ENCODE measurements at regions not wholly inside any gene's neighbourhood (a gene's known extent, or its start where the extent isn't known, plus 50 kb on each side); places are given as distances from the start of the nearest gene placed in this dataset.

DNA sequence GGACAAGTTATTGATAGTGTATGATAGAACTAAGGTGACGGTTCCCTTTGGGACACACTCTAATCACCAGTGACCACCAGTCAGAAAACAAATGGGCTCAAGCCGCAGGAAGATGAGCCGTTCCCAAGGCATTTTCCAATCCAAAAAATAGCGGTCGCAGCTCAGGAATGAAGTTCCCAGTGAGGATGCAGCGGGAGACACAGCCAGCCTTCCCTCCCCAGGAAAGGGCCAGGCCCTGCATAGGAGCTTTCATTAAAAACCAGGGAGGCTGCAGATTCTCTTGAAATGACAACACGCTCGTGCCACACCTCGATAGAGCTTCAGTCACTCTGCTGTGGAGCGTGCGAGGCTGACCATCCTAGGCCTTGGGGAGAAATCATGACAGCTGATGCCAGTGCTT, 65.8 kb upstream of the WNT7B start:
- H3K9ac ChIP-seq (ENCODE audit: control insufficient read depth, extremely low read depth, insufficient read depth, low read length), result peak overlapping the region; percentile 93

DNA sequence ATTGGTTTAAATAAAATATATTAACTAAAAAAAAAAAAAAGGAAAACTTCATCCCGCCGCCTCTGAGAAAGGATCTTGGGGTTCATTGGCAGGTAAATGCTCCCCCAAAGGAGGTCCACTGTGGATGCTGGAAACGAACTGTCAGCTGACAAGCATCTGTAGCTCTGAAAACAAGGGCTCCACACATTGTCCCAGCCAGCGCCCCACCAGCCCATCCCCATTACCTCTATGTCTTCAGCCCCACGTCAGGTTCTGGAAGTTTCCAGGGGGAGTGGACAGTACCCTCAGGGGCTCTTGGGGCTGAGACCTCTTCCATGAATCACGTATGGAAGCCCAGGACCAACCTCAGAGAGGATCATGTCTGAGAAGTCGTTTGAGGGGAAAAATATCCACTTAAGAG, 66.4 kb upstream of the WNT7B start:
- peaks cover 92% of the 10 kb centered on the region for H3K4me1 ChIP-seq (ENCODE audit: control insufficient read depth, extremely low read depth, insufficient read depth, low read length)
- TF ChIP-seq EZH2 (IDR thresholded peaks at IDR 0.05; ENCODE audit: low read length), result no peak
- TF ChIP-seq, protein P1, sequence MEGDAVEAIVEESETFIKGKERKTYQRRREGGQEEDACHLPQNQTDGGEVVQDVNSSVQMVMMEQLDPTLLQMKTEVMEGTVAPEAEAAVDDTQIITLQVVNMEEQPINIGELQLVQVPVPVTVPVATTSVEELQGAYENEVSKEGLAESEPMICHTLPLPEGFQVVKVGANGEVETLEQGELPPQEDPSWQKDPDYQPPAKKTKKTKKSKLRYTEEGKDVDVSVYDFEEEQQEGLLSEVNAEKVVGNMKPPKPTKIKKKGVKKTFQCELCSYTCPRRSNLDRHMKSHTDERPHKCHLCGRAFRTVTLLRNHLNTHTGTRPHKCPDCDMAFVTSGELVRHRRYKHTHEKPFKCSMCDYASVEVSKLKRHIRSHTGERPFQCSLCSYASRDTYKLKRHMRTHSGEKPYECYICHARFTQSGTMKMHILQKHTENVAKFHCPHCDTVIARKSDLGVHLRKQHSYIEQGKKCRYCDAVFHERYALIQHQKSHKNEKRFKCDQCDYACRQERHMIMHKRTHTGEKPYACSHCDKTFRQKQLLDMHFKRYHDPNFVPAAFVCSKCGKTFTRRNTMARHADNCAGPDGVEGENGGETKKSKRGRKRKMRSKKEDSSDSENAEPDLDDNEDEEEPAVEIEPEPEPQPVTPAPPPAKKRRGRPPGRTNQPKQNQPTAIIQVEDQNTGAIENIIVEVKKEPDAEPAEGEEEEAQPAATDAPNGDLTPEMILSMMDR (optimal IDR thresholded peaks at IDR 0.05 in 1 of 3, IDR thresholded peaks at IDR 0.05 in 1 of 3, conservative IDR thresholded peaks at IDR 0.05 in 1 of 3; ENCODE audit: extremely low read depth in 1 of 3, insufficient read depth in 2 of 3, low read length in 3 of 3), result no peak
- no peaks in the 10 kb centered on the region for H3K27me3 ChIP-seq (ENCODE audit: control insufficient read depth, extremely low read depth, insufficient read depth, low read length)
- H3K36me3 ChIP-seq (ENCODE audit: control insufficient read depth in 2 of 2, extremely low read depth in 1 of 2, insufficient read depth in 2 of 2, low read length in 2 of 2), result no peaks in the 10 kb centered on the region
- peak overlapping the region; percentile 93 for H3K9ac ChIP-seq (ENCODE audit: control insufficient read depth, extremely low read depth, insufficient read depth, low read length)
- peak overlapping the region; percentile 49 for H2AFZ ChIP-seq (ENCODE audit: control insufficient read depth, low read length)
- H3K9me1 ChIP-seq (ENCODE audit: control insufficient read depth, extremely low read depth, insufficient read depth, low read length), result no peaks in the 10 kb centered on the region
- dilution Hi-C loops (cut with MboI; ENCODE audit: extremely low pct_ligation_motif_present, low sequenced_read_pairs), result no loop called here
- peaks cover 47% of the 10 kb centered on the region for H3K79me2 ChIP-seq (ENCODE audit: control insufficient read depth, insufficient read depth, low read length)
- DNase-seq (ENCODE audit: low read depth, low spot score) (no peak), FAIRE-seq (no peak)
- peak overlapping the region; percentile 44 to 73 (median 69) for H3K4me3 ChIP-seq (ENCODE audit: control insufficient read depth in 2 of 3, extremely low read depth in 1 of 3, insufficient read depth in 2 of 3, low read depth in 1 of 3, low read length in 3 of 3)
- H3K27ac ChIP-seq (ENCODE audit: control insufficient read depth, insufficient read depth, low read length), result peak overlapping the region; percentile 93
- H3K4me2 ChIP-seq (ENCODE audit: control insufficient read depth, extremely low read depth, insufficient read depth, low read depth, low read length), result peak overlapping the region; percentile 99
- no peaks in the 10 kb centered on the region for H3K9me3 ChIP-seq (ENCODE audit: control insufficient read depth, low read depth, low read length)
- H4K20me1 ChIP-seq (ENCODE audit: control insufficient read depth, extremely low read depth, insufficient read depth, low read length), result no peaks in the 10 kb centered on the region

More for the DNA sequence above, 65.8 kb upstream of the WNT7B start:
- Histone ChIP-seq H3K4me3 (ENCODE audit: control insufficient read depth in 2 of 3, extremely low read depth in 1 of 3, insufficient read depth in 2 of 3, low read depth in 1 of 3, low read length in 3 of 3) (peak overlapping the region; percentile 34 to 64 (median 50)), H3K4me1 (ENCODE audit: control insufficient read depth, extremely low read depth, insufficient read depth, low read length) (peaks cover 92% of the 10 kb centered on the region), H3K27me3 (ENCODE audit: control insufficient read depth, extremely low read depth, insufficient read depth, low read length) (no peaks in the 10 kb centered on the region), H2AFZ (ENCODE audit: control insufficient read depth, low read length) (peak overlapping the region; percentile 76), H3K9me1 (ENCODE audit: control insufficient read depth, extremely low read depth, insufficient read depth, low read length) (no peaks in the 10 kb centered on the region), H3K36me3 (ENCODE audit: control insufficient read depth in 2 of 2, extremely low read depth in 1 of 2, insufficient read depth in 2 of 2, low read length in 2 of 2) (no peaks in the 10 kb centered on the region), H3K4me2 (ENCODE audit: control insufficient read depth, extremely low read depth, insufficient read depth, low read depth, low read length) (peak overlapping the region; percentile 99), H3K79me2 (ENCODE audit: control insufficient read depth, insufficient read depth, low read length) (peaks cover 50% of the 10 kb centered on the region), H4K20me1 (ENCODE audit: control insufficient read depth, extremely low read depth, insufficient read depth, low read length) (no peaks in the 10 kb centered on the region), H3K9me3 (ENCODE audit: control insufficient read depth, low read depth, low read length) (no peaks in the 10 kb centered on the region), H3K27ac (ENCODE audit: control insufficient read depth, insufficient read depth, low read length) (peak overlapping the region; percentile 93)
- TF ChIP-seq, protein P1 (optimal IDR thresholded peaks at IDR 0.05 in 1 of 3, IDR thresholded peaks at IDR 0.05 in 1 of 3, conservative IDR thresholded peaks at IDR 0.05 in 1 of 3; ENCODE audit: extremely low read depth in 1 of 3, insufficient read depth in 2 of 3, low read length in 3 of 3), result no peak
- no peak for TF ChIP-seq EZH2 (IDR thresholded peaks at IDR 0.05; ENCODE audit: low read length)
- FAIRE-seq (peak; percentile 34), DNase-seq (ENCODE audit: low read depth, low spot score) (no peak)
- dilution Hi-C loops (cut with MboI; ENCODE audit: extremely low pct_ligation_motif_present, low sequenced_read_pairs), result no loop called here
